ENCODE measurements at regions not wholly inside any gene's neighbourhood (a gene's known extent, or its start where the extent isn't known, plus 50 kb on each side); places are given as distances from the start of the nearest gene placed in this dataset.

GRCh38 chr3:86744051-86744450, 246.9 kb downstream of the VGLL3 start:
- TF ChIP-seq CTCF (IDR thresholded peaks at IDR 0.05), result no peak
- TF ChIP-seq POLR2A (IDR thresholded peaks at IDR 0.05), result no peak

All from testis (tissue), 2 donors.